ENCODE measurements at regions not wholly inside any gene's neighbourhood (a gene's known extent, or its start where the extent isn't known, plus 50 kb on each side); places are given as distances from the start of the nearest gene placed in this dataset.
A peak's percentile ranks its signal among the peaks of the same experiment; 100 is the strongest.

DNA sequence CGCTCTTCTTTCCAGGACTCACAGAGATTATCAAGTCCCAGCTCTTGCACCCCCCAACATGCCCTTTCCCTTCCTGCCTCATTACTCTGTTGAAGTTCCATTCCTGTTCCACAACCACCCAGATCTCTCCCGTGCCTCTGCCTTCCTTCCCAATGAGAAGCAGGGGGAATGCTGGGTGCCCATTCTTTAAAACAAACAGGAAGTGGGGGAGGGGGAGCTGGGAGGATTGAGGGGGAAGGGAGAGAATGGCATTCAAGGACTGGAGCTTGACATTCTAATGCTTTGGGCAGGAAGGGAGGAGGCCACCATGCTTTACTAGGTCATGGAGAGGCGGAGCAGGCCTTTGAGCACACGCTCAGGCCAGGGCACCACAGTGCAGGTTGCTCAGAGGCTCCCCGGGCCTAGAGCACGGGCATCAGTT, 150.3 kb upstream of the IRF2BP2 start:
- DNase-seq (ENCODE audit: low read depth): no peak
- no peak for TF ChIP-seq CTCF (IDR thresholded peaks at IDR 0.05; ENCODE audit: control insufficient read depth, insufficient read depth, low read depth, low read length, missing control alignments)
- H3K4me3 ChIP-seq (ENCODE audit: control insufficient read depth, low read depth, low read length): no peak overlapping the region

DNA sequence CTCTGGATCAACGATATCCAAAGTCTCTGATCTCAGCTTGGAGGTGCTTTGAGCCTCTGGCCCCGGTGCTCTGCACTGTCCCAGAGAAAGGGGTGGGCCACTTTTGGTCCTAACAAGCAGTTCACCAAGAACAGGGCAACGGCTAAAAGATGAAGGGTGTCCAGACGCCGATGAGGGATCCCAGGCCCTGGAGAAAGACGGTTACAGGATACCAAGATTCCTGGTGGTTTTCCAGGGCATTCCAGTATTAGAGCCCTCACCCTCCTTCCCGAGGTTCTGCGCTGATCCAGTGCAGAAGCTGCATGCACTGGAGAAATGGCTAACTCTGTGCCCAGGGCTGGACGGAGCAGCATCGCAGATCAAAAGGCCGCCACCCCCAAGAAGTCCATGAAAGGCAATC, 149.9 kb upstream of the IRF2BP2 start:
- DNase-seq (ENCODE audit: low read depth): no peak
- H3K4me3 ChIP-seq (ENCODE audit: control insufficient read depth, low read depth, low read length): no peak overlapping the region
- no peak for TF ChIP-seq CTCF (IDR thresholded peaks at IDR 0.05; ENCODE audit: control insufficient read depth, insufficient read depth, low read depth, low read length, missing control alignments)

- DNase-seq (ENCODE audit: low read depth): no peak
- TF ChIP-seq CTCF (IDR thresholded peaks at IDR 0.05; ENCODE audit: control insufficient read depth, insufficient read depth, low read depth, low read length, missing control alignments): no peak
- no peak overlapping the region for H3K4me3 ChIP-seq (ENCODE audit: control insufficient read depth, low read depth, low read length)
Observed at GRCh38 chr1:234758851-234759250, 148.9 kb upstream of the IRF2BP2 start.

- no peak for TF ChIP-seq CTCF (IDR thresholded peaks at IDR 0.05; ENCODE audit: control insufficient read depth, insufficient read depth, low read depth, low read length, missing control alignments)
- DNase-seq (ENCODE audit: low read depth): no peak
- no peak overlapping the region for H3K4me3 ChIP-seq (ENCODE audit: control insufficient read depth, low read depth, low read length)
Observed at GRCh38 chr1:234756857-234757256, 146.9 kb upstream of the IRF2BP2 start.

- no peak for DNase-seq (ENCODE audit: low read depth)
- no peak for TF ChIP-seq CTCF (IDR thresholded peaks at IDR 0.05; ENCODE audit: control insufficient read depth, insufficient read depth, low read depth, low read length, missing control alignments)
- no peak overlapping the region for H3K4me3 ChIP-seq (ENCODE audit: control insufficient read depth, low read depth, low read length)
Observed at GRCh38 chr1:234756066-234756774, 146.2 kb upstream of the IRF2BP2 start.

DNA sequence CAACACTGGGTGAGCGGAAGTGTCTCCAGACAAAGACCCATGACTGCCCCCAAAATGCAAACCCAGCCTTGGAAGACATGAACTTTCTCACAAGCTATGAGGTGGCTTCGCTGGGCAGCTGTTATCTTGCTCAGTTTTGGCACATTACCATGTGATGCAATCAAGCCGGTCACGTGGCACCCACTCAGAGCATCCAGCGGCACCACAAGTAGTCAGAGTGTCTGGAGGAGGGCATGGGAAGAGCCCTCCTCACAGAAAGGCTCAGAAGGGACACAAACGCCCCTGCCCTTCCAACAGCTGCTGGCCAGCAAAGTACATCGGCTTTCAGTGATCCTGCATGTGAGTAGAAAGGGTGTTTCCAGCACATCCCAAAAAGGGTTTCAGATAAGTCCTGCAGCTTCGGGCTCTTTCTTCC, 145.5 kb upstream of the IRF2BP2 start:
- no peak for TF ChIP-seq CTCF (IDR thresholded peaks at IDR 0.05; ENCODE audit: control insufficient read depth, insufficient read depth, low read depth, low read length, missing control alignments)
- DNase-seq (ENCODE audit: low read depth): peak; percentile 72
- no peak overlapping the region for H3K4me3 ChIP-seq (ENCODE audit: control insufficient read depth, low read depth, low read length)
